ENCODE measurements at regions not wholly inside any gene's neighbourhood (a gene's known extent, or its start where the extent isn't known, plus 50 kb on each side); places are given as distances from the start of the nearest gene placed in this dataset.

- TF ChIP-seq TAF1 (IDR thresholded peaks at IDR 0.05; ENCODE audit: low read depth, low read length) (no peak), POLR2A (IDR thresholded peaks at IDR 0.05; ENCODE audit: low read depth, low read length) (no peak), POU2F2 (IDR thresholded peaks at IDR 0.05; ENCODE audit: low read depth, low read length) (no peak), SPI1 (IDR thresholded peaks at IDR 0.05; ENCODE audit: low read depth, low read length) (no peak), PAX5 (IDR thresholded peaks at IDR 0.05; ENCODE audit: insufficient read depth, low read length, severe bottlenecking) (no peak)
- peak; percentile 80 for FAIRE-seq
- DNase-seq (ENCODE audit: insufficient read length, low spot score) = peak; percentile 14
Measured at GRCh38 chr16:55944377-55944802, 69.2 kb upstream of the CES5A start.

- DNase-seq (ENCODE audit: insufficient read length, low spot score) (no peak), FAIRE-seq (no peak)
- TF ChIP-seq POU2F2 (IDR thresholded peaks at IDR 0.05; ENCODE audit: low read depth, low read length) = no peak
- no peak for TF ChIP-seq SPI1 (IDR thresholded peaks at IDR 0.05; ENCODE audit: low read depth, low read length)
- TF ChIP-seq POLR2AphosphoS5 (IDR thresholded peaks at IDR 0.05; ENCODE audit: low read depth, low read length) = no peak
- TF ChIP-seq PAX5 (IDR thresholded peaks at IDR 0.05; ENCODE audit: insufficient read depth, low read length, severe bottlenecking) = no peak
- TF ChIP-seq POLR2A (IDR thresholded peaks at IDR 0.05; ENCODE audit: low read depth, low read length) = no peak
- no peak for TF ChIP-seq TAF1 (IDR thresholded peaks at IDR 0.05; ENCODE audit: low read depth, low read length)
Measured at GRCh38 chr16:55943267-55943666, 68.1 kb upstream of the CES5A start.

GRCh38 chr16:55942821-55943220 is 67.6 kb upstream of the CES5A start:
- TF ChIP-seq SPI1 (IDR thresholded peaks at IDR 0.05; ENCODE audit: low read depth, low read length) (no peak), PAX5 (IDR thresholded peaks at IDR 0.05; ENCODE audit: insufficient read depth, low read length, severe bottlenecking) (no peak), POU2F2 (IDR thresholded peaks at IDR 0.05; ENCODE audit: low read depth, low read length) (no peak), POLR2A (IDR thresholded peaks at IDR 0.05; ENCODE audit: low read depth, low read length) (no peak), POLR2AphosphoS5 (IDR thresholded peaks at IDR 0.05; ENCODE audit: low read depth, low read length) (no peak), TAF1 (IDR thresholded peaks at IDR 0.05; ENCODE audit: low read depth, low read length) (no peak)
- FAIRE-seq = no peak
- no peak for DNase-seq (ENCODE audit: insufficient read length, low spot score)

- FAIRE-seq = no peak
- no peak for DNase-seq (ENCODE audit: insufficient read length, low spot score)
- TF ChIP-seq POLR2A (IDR thresholded peaks at IDR 0.05; ENCODE audit: low read depth, low read length) = no peak
- TF ChIP-seq POU2F2 (IDR thresholded peaks at IDR 0.05; ENCODE audit: low read depth, low read length) = no peak
- no peak for TF ChIP-seq SPI1 (IDR thresholded peaks at IDR 0.05; ENCODE audit: low read depth, low read length)
- TF ChIP-seq POLR2AphosphoS5 (IDR thresholded peaks at IDR 0.05; ENCODE audit: low read depth, low read length) = no peak
- TF ChIP-seq PAX5 (IDR thresholded peaks at IDR 0.05; ENCODE audit: insufficient read depth, low read length, severe bottlenecking) = no peak
- no peak for TF ChIP-seq TAF1 (IDR thresholded peaks at IDR 0.05; ENCODE audit: low read depth, low read length)
Measured at GRCh38 chr16:55941552-55941951, 66.4 kb upstream of the CES5A start.

- FAIRE-seq = no peak
- TF ChIP-seq POLR2AphosphoS5 (IDR thresholded peaks at IDR 0.05; ENCODE audit: low read depth, low read length) (no peak), SPI1 (IDR thresholded peaks at IDR 0.05; ENCODE audit: low read depth, low read length) (no peak), TAF1 (IDR thresholded peaks at IDR 0.05; ENCODE audit: low read depth, low read length) (no peak)
Measured at GRCh38 chr16:55938126-55938525, 63.0 kb upstream of the CES5A start.

GRCh38 chr16:55933038-55933437 is 57.9 kb upstream of the CES5A start:
- DNase-seq (ENCODE audit: insufficient read length, low spot score) (no peak), FAIRE-seq (no peak)
- no peak for TF ChIP-seq PAX5 (IDR thresholded peaks at IDR 0.05; ENCODE audit: insufficient read depth, low read length, severe bottlenecking)
- TF ChIP-seq TAF1 (IDR thresholded peaks at IDR 0.05; ENCODE audit: low read depth, low read length) = no peak
- TF ChIP-seq POLR2A (IDR thresholded peaks at IDR 0.05; ENCODE audit: low read depth, low read length) = no peak
- TF ChIP-seq SPI1 (IDR thresholded peaks at IDR 0.05; ENCODE audit: low read depth, low read length) = no peak
- TF ChIP-seq POU2F2 (IDR thresholded peaks at IDR 0.05; ENCODE audit: low read depth, low read length) = no peak
- no peak for TF ChIP-seq POLR2AphosphoS5 (IDR thresholded peaks at IDR 0.05; ENCODE audit: low read depth, low read length)

More at GRCh38 chr16:55938126-55938525, 63.0 kb upstream of the CES5A start:
- DNase-seq (ENCODE audit: insufficient read length, low spot score) = no peak

- DNase-seq (ENCODE audit: insufficient read length, low spot score) (no peak), FAIRE-seq (no peak)
- TF ChIP-seq TAF1 (IDR thresholded peaks at IDR 0.05; ENCODE audit: low read depth, low read length) = no peak
- no peak for TF ChIP-seq SPI1 (IDR thresholded peaks at IDR 0.05; ENCODE audit: low read depth, low read length)
- TF ChIP-seq POU2F2 (IDR thresholded peaks at IDR 0.05; ENCODE audit: low read depth, low read length) = no peak
- TF ChIP-seq POLR2AphosphoS5 (IDR thresholded peaks at IDR 0.05; ENCODE audit: low read depth, low read length) = no peak
- TF ChIP-seq POLR2A (IDR thresholded peaks at IDR 0.05; ENCODE audit: low read depth, low read length) = no peak
- no peak for TF ChIP-seq PAX5 (IDR thresholded peaks at IDR 0.05; ENCODE audit: insufficient read depth, low read length, severe bottlenecking)
Measured at GRCh38 chr16:55930036-55930435, 54.9 kb upstream of the CES5A start.

- no peak for FAIRE-seq
- no peak for DNase-seq (ENCODE audit: insufficient read length, low spot score)
Measured at GRCh38 chr16:55929181-55929580, 54.0 kb upstream of the CES5A start.

GRCh38 chr16:55925242-55925641 is 50.1 kb upstream of the CES5A start:
- no peak for FAIRE-seq
- TF ChIP-seq SPI1 (IDR thresholded peaks at IDR 0.05; ENCODE audit: low read depth, low read length) = no peak
- no peak for TF ChIP-seq POLR2AphosphoS5 (IDR thresholded peaks at IDR 0.05; ENCODE audit: low read depth, low read length)
- no peak for TF ChIP-seq POU2F2 (IDR thresholded peaks at IDR 0.05; ENCODE audit: low read depth, low read length)
- no peak for TF ChIP-seq PAX5 (IDR thresholded peaks at IDR 0.05; ENCODE audit: insufficient read depth, low read length, severe bottlenecking)
- no peak for TF ChIP-seq TAF1 (IDR thresholded peaks at IDR 0.05; ENCODE audit: low read depth, low read length)
- TF ChIP-seq POLR2A (IDR thresholded peaks at IDR 0.05; ENCODE audit: low read depth, low read length) = no peak

More at GRCh38 chr16:55929181-55929580, 54.0 kb upstream of the CES5A start:
- TF ChIP-seq TAF1 (IDR thresholded peaks at IDR 0.05; ENCODE audit: low read depth, low read length) = no peak
- TF ChIP-seq SPI1 (IDR thresholded peaks at IDR 0.05; ENCODE audit: low read depth, low read length) = no peak
- no peak for TF ChIP-seq POLR2A (IDR thresholded peaks at IDR 0.05; ENCODE audit: low read depth, low read length)
- no peak for TF ChIP-seq POU2F2 (IDR thresholded peaks at IDR 0.05; ENCODE audit: low read depth, low read length)
- TF ChIP-seq PAX5 (IDR thresholded peaks at IDR 0.05; ENCODE audit: insufficient read depth, low read length, severe bottlenecking) = no peak
- TF ChIP-seq POLR2AphosphoS5 (IDR thresholded peaks at IDR 0.05; ENCODE audit: low read depth, low read length) = no peak

More at GRCh38 chr16:55925242-55925641, 50.1 kb upstream of the CES5A start:
- no peak for DNase-seq (ENCODE audit: insufficient read length, low spot score)
